OCI-LY3 (cell line): ENCODE measurements at regions not wholly inside any gene's neighbourhood (a gene's known extent, or its start where the extent isn't known, plus 50 kb on each side); places are given as distances from the start of the nearest gene placed in this dataset.
"Not testable (repeated sequence)": the region's sequence is repeated elsewhere in the genome, so short reads cannot be mapped to it uniquely, and the experiment has no call there.

Experiments
- H2AFZ ChIP-seq: fragments of 200-600, 300-600 bp; shearing (Covaris generic); 2 replicates; pipeline ENCODE4 v1.6.0; 2014; ENCODE audit warnings: antibody characterized with exemption, low read depth, low read length
- H3K27ac ChIP-seq: fragments of 200-600, 300-600 bp; sonication (generic); 2 replicates; pipeline ENCODE4 v1.5.1; 2014; ENCODE audit warnings: mild to moderate bottlenecking, low read length, moderate library complexity, mixed read lengths
- H3K27me3 ChIP-seq: fragments of 200-600, 300-600 bp; sonication (generic); 2 replicates; pipeline ENCODE4 v1.6.1; 2014; ENCODE audit warnings: low read depth, low read length, mixed read lengths
- H3K36me3 ChIP-seq: fragments of 200-600, 300-600 bp; sonication (generic); replicated peaks from 2 replicates; pipeline ENCODE3; 2014; ENCODE audit warnings: low read depth, low read length, mixed read lengths
- H3K4me1 ChIP-seq: fragments of 300-600, 200-600 bp; sonication (generic); 2 replicates; pipeline ENCODE4 v1.6.1; 2014; ENCODE audit warnings: low read length, mixed read lengths
- H3K4me2 ChIP-seq: fragments of 200-600, 300-600 bp; sonication (generic); 2 replicates; pipeline ENCODE4 v1.6.1; 2014; ENCODE audit warnings: low read length, mixed read lengths
- H3K4me3 ChIP-seq: fragments of 300-600, 200-600 bp; sonication (generic); 2 replicates; pipeline ENCODE4 v1.5.1; 2014; ENCODE audit warnings: antibody characterized with exemption, mild to moderate bottlenecking, low read length, moderate library complexity
- H3K79me2 ChIP-seq: fragments of 300-600, 200-600 bp; shearing (Covaris generic); 2 replicates; pipeline ENCODE4 v1.6.1; 2014; ENCODE audit warnings: mild to moderate bottlenecking, low read length, mixed read lengths
- H3K9ac ChIP-seq: fragments of 300-600, 200-600 bp; shearing (Covaris generic); 2 replicates; pipeline ENCODE4 v1.6.0; 2014; ENCODE audit warnings: mild to moderate bottlenecking, low read length, moderate library complexity
- H3K9me3 ChIP-seq: fragments of 200-600, 300-600 bp; shearing (Covaris generic); 2 replicates; pipeline ENCODE4 v1.6.1; 2014; ENCODE audit warnings: low read length, mixed read lengths; ENCODE audit not compliant: insufficient read depth
- H4K20me1 ChIP-seq: fragments of 200-600, 300-600 bp; sonication (generic); 2 replicates; pipeline ENCODE4 v1.6.1; 2016; ENCODE audit warnings: low read length, mixed read lengths; ENCODE audit not compliant: insufficient read depth
- EZH2phosphoT487 ChIP-seq: fragments of 200-600 bp; shearing (Covaris generic); IDR thresholded peaks from 2 replicates; pipeline ENCODE4 v1.6.1; 2018; ENCODE audit warnings: antibody characterized with exemption, mixed run types, low read depth
- TF ChIP-seq, protein P1 (sequence below): fragments of 200-600, 300-600 bp; sonication (generic); IDR thresholded peaks from 2 replicates; pipeline ENCODE4 v1.5.1; 2014; ENCODE audit warnings: antibody characterized with exemption, low read length, low read depth

DNA sequence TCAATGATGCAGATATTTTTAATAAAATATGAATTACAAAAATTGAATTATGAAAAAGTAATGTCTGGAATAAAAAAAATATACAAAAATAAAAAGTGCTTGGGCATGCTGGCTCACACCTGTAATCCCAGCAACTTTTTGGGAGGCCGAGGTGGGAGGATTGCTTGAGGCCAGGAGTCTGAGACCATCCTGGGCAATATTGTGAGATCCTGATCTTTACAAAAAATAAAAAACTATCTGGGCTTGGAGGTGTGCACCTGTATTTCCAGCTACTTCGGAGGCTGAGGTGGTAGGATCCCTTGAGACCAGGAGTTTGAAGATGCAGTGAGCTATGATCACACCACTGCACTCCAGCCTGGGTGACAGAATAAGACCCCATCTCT lies 141.8 kb downstream of the NPIPB5 start:
- Histone ChIP-seq H3K4me3 (no peak overlapping the region), H3K9ac (no peak overlapping the region), H3K27me3 (peaks cover 43% of the 10 kb centered on the region), H4K20me1 (no peaks in the 10 kb centered on the region), H3K4me1 (no peaks in the 10 kb centered on the region), H3K79me2 (no peaks in the 10 kb centered on the region), H3K9me3 (no peaks in the 10 kb centered on the region), H3K27ac (no peak overlapping the region), H3K4me2 (no peak overlapping the region), H2AFZ (no peak overlapping the region), H3K36me3 (no peaks in the 10 kb centered on the region)
- TF ChIP-seq, protein P1, sequence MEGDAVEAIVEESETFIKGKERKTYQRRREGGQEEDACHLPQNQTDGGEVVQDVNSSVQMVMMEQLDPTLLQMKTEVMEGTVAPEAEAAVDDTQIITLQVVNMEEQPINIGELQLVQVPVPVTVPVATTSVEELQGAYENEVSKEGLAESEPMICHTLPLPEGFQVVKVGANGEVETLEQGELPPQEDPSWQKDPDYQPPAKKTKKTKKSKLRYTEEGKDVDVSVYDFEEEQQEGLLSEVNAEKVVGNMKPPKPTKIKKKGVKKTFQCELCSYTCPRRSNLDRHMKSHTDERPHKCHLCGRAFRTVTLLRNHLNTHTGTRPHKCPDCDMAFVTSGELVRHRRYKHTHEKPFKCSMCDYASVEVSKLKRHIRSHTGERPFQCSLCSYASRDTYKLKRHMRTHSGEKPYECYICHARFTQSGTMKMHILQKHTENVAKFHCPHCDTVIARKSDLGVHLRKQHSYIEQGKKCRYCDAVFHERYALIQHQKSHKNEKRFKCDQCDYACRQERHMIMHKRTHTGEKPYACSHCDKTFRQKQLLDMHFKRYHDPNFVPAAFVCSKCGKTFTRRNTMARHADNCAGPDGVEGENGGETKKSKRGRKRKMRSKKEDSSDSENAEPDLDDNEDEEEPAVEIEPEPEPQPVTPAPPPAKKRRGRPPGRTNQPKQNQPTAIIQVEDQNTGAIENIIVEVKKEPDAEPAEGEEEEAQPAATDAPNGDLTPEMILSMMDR = no peak
- no peak for TF ChIP-seq EZH2phosphoT487

DNA sequence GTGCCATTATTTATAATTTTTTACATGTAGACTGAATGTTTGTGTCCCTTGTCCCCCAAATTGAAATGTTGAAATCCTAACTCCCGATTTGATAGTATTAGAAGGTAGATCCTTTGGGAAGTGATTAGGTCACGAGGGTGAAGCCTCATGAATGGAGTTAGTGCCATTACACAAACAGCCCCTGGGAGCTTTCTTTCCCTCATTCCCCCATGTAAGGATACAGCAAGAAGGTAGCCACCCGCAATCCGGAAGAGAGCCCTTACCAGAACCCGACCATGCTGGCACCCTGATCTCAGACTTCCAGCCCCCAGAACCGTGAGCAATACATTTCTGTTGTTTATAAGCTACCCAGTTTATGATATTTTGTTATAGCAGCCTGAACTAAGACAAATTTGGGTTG lies 143.2 kb downstream of the NPIPB5 start:
- peaks cover 29% of the 10 kb centered on the region for H3K27me3 ChIP-seq
- H3K9me3 ChIP-seq = no peaks in the 10 kb centered on the region
- H4K20me1 ChIP-seq = no peaks in the 10 kb centered on the region
- H2AFZ ChIP-seq = no peak overlapping the region
- no peak overlapping the region for H3K9ac ChIP-seq
- no peak overlapping the region for H3K4me2 ChIP-seq
- no peaks in the 10 kb centered on the region for H3K79me2 ChIP-seq
- no peak for TF ChIP-seq EZH2phosphoT487
- TF ChIP-seq, protein P1 = no peak
- no peak overlapping the region for H3K4me3 ChIP-seq
- no peaks in the 10 kb centered on the region for H3K36me3 ChIP-seq
- no peaks in the 10 kb centered on the region for H3K4me1 ChIP-seq
- no peak overlapping the region for H3K27ac ChIP-seq

DNA sequence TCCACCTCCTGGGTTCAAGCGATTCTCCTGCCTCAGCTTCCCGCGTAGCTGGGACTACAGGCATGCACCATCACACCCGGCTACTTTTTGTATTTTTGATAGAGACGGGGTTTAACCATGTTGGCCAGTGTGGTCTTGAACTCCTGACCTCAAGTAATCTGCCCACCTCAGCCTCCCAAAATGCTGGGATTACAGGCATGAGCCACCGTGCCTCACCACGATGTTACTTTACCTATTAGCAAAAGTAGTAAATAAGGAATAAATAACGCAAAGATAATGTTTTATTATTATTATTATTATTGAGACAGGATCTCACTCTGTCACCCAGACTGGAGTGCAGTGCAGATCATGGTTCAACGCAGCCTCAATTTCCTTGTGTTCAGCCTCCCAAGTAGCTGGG lies 145.9 kb downstream of the NPIPB5 start:
- H3K36me3 ChIP-seq, H2AFZ ChIP-seq, H3K9me3 ChIP-seq, H4K20me1 ChIP-seq, H3K9ac ChIP-seq, H3K4me1 ChIP-seq, H3K27ac ChIP-seq, H3K79me2 ChIP-seq, H3K4me2 ChIP-seq, H3K4me3 ChIP-seq: not testable (repeated sequence)
- peaks cover 27% of the 10 kb centered on the region for H3K27me3 ChIP-seq

DNA sequence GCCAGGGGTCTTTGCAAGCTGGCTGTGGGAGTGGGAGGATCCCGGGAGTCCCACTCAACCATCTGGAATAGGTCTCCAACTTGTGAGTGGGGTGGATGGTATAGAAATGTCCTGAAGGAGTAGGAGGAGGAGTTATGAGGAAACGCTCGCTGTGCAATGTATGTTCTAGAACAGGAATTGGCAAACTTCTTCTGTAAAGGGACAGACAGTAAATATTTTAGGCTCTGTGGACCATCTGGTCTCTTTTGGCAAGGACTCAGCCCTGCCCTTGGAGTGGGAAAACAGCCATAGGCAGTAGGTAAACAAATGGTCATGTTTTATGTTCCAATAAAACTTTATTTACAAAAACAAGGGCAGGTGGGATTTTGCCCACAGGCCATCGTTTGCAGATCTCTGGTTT lies 149.2 kb downstream of the NPIPB5 start:
- no peaks in the 10 kb centered on the region for H3K9me3 ChIP-seq
- no peak overlapping the region for H3K4me2 ChIP-seq
- H2AFZ ChIP-seq = no peak overlapping the region
- H3K79me2 ChIP-seq = no peaks in the 10 kb centered on the region
- no peak overlapping the region for H3K27ac ChIP-seq
- no peaks in the 10 kb centered on the region for H4K20me1 ChIP-seq
- TF ChIP-seq, protein P1 = no peak
- no peak for TF ChIP-seq EZH2phosphoT487
- no peak overlapping the region for H3K9ac ChIP-seq
- H3K27me3 ChIP-seq = peaks cover 37% of the 10 kb centered on the region
- H3K36me3 ChIP-seq = no peaks in the 10 kb centered on the region
- no peak overlapping the region for H3K4me3 ChIP-seq
- peaks cover 8% of the 10 kb centered on the region for H3K4me1 ChIP-seq
